Esophagus muscularis mucosa (tissue), 3 donors: ENCODE measurements at regions not wholly inside any gene's neighbourhood (a gene's known extent, or its start where the extent isn't known, plus 50 kb on each side); places are given as distances from the start of the nearest gene placed in this dataset.

ENCODE experiments used
- CTCF ChIP-seq, 3 experiments: fragments of 200-600 bp in 2 of 3; fragments of 450-650 bp in 1 of 3; sonication (generic) in 2 of 3; IDR thresholded peaks; one replicate each; pipeline ENCODE4 v1.5.1; 2017 to 2019; ENCODE audit warnings: antibody characterized with exemption in 3 of 3, mild to moderate bottlenecking in 2 of 3, moderate library complexity in 1 of 3
- POLR2A ChIP-seq: fragments of 450-650 bp; IDR thresholded peaks from one replicate; pipeline ENCODE4 v1.6.1; 2017; ENCODE audit warnings: antibody characterized with exemption, moderate library complexity, mild to moderate bottlenecking, low read depth
- POLR2AphosphoS5 ChIP-seq, 2 donors: sonication (generic); formaldehyde crosslinking; IDR thresholded peaks; one replicate each; pipeline ENCODE4 v1.6.1; 2017; ENCODE audit warnings: antibody characterized with exemption in 2 of 2

- TF ChIP-seq CTCF (IDR thresholded peaks at IDR 0.05) (no peak), POLR2A (no peak), POLR2AphosphoS5 (IDR thresholded peaks at IDR 0.05) (no peak)
Observed at GRCh38 chr12:59155448-59155847, 235.1 kb upstream of the LRIG3 start.
